Stomach (tissue), 4 donors: ENCODE measurements at regions not wholly inside any gene's neighbourhood (a gene's known extent, or its start where the extent isn't known, plus 50 kb on each side); places are given as distances from the start of the nearest gene placed in this dataset.

Experiments used
- CTCF ChIP-seq, 7 experiments: fragments of 450-650 bp in 4 of 7; fragments of 200-600 bp in 3 of 7; sonication (generic) in 3 of 7; IDR thresholded peaks; one replicate each; pipeline ENCODE4 v1.5.1; 2016 to 2019; ENCODE audit warnings: antibody characterized with exemption in 7 of 7, control low read depth in 2 of 7, mild to moderate bottlenecking in 1 of 7
- EP300 ChIP-seq: sonication (generic); formaldehyde crosslinking; IDR thresholded peaks from one replicate; pipeline ENCODE4 v1.6.1; 2017; ENCODE audit warnings: antibody characterized with exemption
- POLR2A ChIP-seq, 4 donors: fragments of 450-650 bp; IDR thresholded peaks; one replicate each; pipeline ENCODE4 v1.6.1; 2016; ENCODE audit warnings: antibody characterized with exemption in 4 of 4, control low read depth in 2 of 4, mild to moderate bottlenecking in 1 of 4, moderate library complexity in 1 of 4
- POLR2AphosphoS5 ChIP-seq, 3 donors: sonication (generic); formaldehyde crosslinking; IDR thresholded peaks; one replicate each; pipeline ENCODE4 v1.6.1; 2016; ENCODE audit warnings: antibody characterized with exemption in 3 of 3

DNA sequence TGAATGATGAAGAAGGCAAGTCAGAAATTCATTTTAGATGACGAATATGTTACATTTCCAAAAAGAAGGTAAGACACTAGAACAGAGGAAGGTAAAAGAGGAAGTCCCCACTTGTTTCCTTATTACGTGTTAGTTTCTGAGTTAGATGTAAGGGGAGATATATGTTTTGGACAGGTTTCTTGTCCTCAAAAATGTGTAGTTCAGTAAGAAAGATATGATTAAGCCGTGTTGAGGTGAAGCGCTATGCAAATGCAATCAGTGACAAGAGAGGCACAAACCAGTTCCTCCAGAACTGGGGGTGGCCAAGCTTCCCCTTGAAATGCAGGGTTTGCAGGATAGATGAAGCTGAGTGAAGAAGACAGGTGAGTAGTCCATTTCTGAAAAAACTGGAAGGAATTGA is 293.3 kb upstream of the RUNX1 start:
- TF ChIP-seq CTCF (IDR thresholded peaks at IDR 0.05) (no peak), POLR2A (IDR thresholded peaks at IDR 0.05) (no peak), EP300 (no peak), POLR2AphosphoS5 (IDR thresholded peaks at IDR 0.05) (no peak)
